ENCODE measurements at regions not wholly inside any gene's neighbourhood (a gene's known extent, or its start where the extent isn't known, plus 50 kb on each side); places are given as distances from the start of the nearest gene placed in this dataset.
A peak's percentile ranks its signal among the peaks of the same experiment; 100 is the strongest.
"Not testable (repeated sequence)": the region's sequence is repeated elsewhere in the genome, so short reads cannot be mapped to it uniquely, and the experiment has no call there.

- DNase-seq, result peak; percentile 6
Measured at GRCh38 chr9:82117026-82117811, 128.6 kb downstream of the SPATA31D1 start.

- no peak for DNase-seq
Measured at GRCh38 chr9:82122731-82123130, 134.2 kb downstream of the SPATA31D1 start.

- no peak for DNase-seq
Measured at GRCh38 chr9:82124090-82124489, 135.5 kb downstream of the SPATA31D1 start.

- no peak for DNase-seq
Measured at GRCh38 chr9:82126256-82126655, 137.7 kb downstream of the SPATA31D1 start.

GRCh38 chr9:82127465-82127864, 138.9 kb downstream of the SPATA31D1 start:
- DNase-seq, result no peak

- peak; percentile 68 for DNase-seq
Measured at GRCh38 chr9:82128011-82128696, 139.6 kb downstream of the SPATA31D1 start.

GRCh38 chr9:82129708-82130107, 141.1 kb downstream of the SPATA31D1 start:
- no peak for DNase-seq

- DNase-seq, result no peak
Measured at GRCh38 chr9:82130331-82131042, 141.9 kb downstream of the SPATA31D1 start.

- no peak for DNase-seq
Measured at GRCh38 chr9:82131072-82131471, 142.5 kb downstream of the SPATA31D1 start.

GRCh38 chr9:82132024-82132423, 143.5 kb downstream of the SPATA31D1 start:
- DNase-seq, result no peak

GRCh38 chr9:82134010-82134409, 145.4 kb downstream of the SPATA31D1 start:
- no peak for DNase-seq

- no peak for DNase-seq
Measured at GRCh38 chr9:82135106-82135505, 146.5 kb downstream of the SPATA31D1 start.

- not testable (repeated sequence) for DNase-seq
Measured at GRCh38 chr9:82138081-82138480, 149.5 kb downstream of the SPATA31D1 start.

- DNase-seq, result no peak
Measured at GRCh38 chr9:82140471-82140870, 151.9 kb downstream of the SPATA31D1 start.

GRCh38 chr9:82144803-82145202, 156.2 kb downstream of the SPATA31D1 start:
- DNase-seq, result no peak

- DNase-seq, result no peak
Measured at GRCh38 chr9:82146677-82147076, 158.1 kb downstream of the SPATA31D1 start.

GRCh38 chr9:82147798-82148425, 159.3 kb downstream of the SPATA31D1 start:
- DNase-seq, result no peak

GRCh38 chr9:82148426-82148810, 159.8 kb downstream of the SPATA31D1 start:
- DNase-seq, result no peak

- DNase-seq, result no peak
Measured at GRCh38 chr9:82148901-82149461, 160.4 kb downstream of the SPATA31D1 start.

GRCh38 chr9:82149501-82149946, 161.0 kb downstream of the SPATA31D1 start:
- DNase-seq, result peak; percentile 19

- DNase-seq, result no peak
Measured at GRCh38 chr9:82152181-82152580, 163.6 kb downstream of the SPATA31D1 start.

GRCh38 chr9:82153032-82153431, 164.5 kb downstream of the SPATA31D1 start:
- DNase-seq, result no peak

- DNase-seq, result no peak
Measured at GRCh38 chr9:82154573-82154972, 166.0 kb downstream of the SPATA31D1 start.

Data from NCI-H1436 (cell line).